ENCODE measurements at regions not wholly inside any gene's neighbourhood (a gene's known extent, or its start where the extent isn't known, plus 50 kb on each side); places are given as distances from the start of the nearest gene placed in this dataset.

DNA sequence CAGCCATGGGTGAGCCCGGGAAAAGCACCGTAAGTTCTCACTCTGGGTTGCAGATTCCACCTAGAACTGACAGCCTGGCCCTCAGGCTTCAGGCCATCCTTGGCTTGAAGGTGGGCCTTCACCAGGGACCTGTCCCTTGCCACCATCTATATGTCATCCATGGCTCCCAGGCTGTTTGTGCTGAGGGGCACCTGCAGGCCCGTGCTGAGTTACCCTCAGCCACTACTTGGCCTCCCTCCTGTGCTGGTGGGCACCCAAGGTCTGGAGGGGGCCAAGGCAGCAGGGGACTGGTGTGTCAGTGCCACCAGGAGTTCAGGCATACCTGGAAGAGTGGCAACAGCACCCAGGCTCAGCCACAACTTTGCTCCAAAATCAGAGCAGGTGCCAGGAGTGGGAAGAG is 326.2 kb upstream of the SMIM21 start:
- no peak for TF ChIP-seq POLR2A (IDR thresholded peaks at IDR 0.05)
- TF ChIP-seq, protein P1, sequence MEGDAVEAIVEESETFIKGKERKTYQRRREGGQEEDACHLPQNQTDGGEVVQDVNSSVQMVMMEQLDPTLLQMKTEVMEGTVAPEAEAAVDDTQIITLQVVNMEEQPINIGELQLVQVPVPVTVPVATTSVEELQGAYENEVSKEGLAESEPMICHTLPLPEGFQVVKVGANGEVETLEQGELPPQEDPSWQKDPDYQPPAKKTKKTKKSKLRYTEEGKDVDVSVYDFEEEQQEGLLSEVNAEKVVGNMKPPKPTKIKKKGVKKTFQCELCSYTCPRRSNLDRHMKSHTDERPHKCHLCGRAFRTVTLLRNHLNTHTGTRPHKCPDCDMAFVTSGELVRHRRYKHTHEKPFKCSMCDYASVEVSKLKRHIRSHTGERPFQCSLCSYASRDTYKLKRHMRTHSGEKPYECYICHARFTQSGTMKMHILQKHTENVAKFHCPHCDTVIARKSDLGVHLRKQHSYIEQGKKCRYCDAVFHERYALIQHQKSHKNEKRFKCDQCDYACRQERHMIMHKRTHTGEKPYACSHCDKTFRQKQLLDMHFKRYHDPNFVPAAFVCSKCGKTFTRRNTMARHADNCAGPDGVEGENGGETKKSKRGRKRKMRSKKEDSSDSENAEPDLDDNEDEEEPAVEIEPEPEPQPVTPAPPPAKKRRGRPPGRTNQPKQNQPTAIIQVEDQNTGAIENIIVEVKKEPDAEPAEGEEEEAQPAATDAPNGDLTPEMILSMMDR (IDR thresholded peaks at IDR 0.05), result no peak
